ENCODE measurements at regions not wholly inside any gene's neighbourhood (a gene's known extent, or its start where the extent isn't known, plus 50 kb on each side); places are given as distances from the start of the nearest gene placed in this dataset.

DNA sequence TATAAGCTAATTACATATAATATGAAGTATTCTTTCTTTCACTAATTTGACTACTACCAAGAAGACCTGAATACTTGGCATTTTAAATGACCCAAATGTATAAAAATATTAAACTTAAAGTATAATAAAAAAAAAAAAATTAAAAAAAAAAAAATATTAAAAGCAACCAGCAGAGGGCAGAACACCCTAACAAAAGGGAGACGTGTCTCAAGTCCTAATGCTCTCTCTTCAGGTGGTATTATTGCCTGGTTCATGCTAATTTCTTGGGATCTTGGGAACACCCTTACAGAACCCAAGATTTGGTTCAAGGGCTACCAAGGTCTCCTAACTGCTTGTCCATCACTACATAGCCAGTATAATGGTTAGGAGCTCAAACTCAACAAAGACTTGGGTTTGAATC is 754.8 kb downstream of the RAB28 start:
- peak; percentile 41 for TF ChIP-seq CTCF (IDR thresholded peaks at IDR 0.05)
- TF ChIP-seq POLR2A (IDR thresholded peaks at IDR 0.05; ENCODE audit: low read length) = no peak
- no peak for TF ChIP-seq JUN (IDR thresholded peaks at IDR 0.05)
